ENCODE measurements at regions not wholly inside any gene's neighbourhood (a gene's known extent, or its start where the extent isn't known, plus 50 kb on each side); places are given as distances from the start of the nearest gene placed in this dataset.

- DNase-seq (ENCODE audit: low read depth), result no peak
These were observed 186.3 kb upstream of the GSE1 start for GRCh38 chr16:85426806-85427205.

GRCh38 chr16:85428168-85428898 is 184.8 kb upstream of the GSE1 start:
- DNase-seq (ENCODE audit: low read depth), result no peak

- DNase-seq (ENCODE audit: low read depth), result no peak
These were observed 184.0 kb upstream of the GSE1 start for GRCh38 chr16:85428899-85429775.

- DNase-seq (ENCODE audit: low read depth), result no peak
These were observed 183.2 kb upstream of the GSE1 start for GRCh38 chr16:85429776-85430522.

- DNase-seq (ENCODE audit: low read depth), result no peak
These were observed 182.3 kb upstream of the GSE1 start for GRCh38 chr16:85430523-85431421.

- no peak for DNase-seq (ENCODE audit: low read depth)
These were observed 181.5 kb upstream of the GSE1 start for GRCh38 chr16:85431431-85432124.

- DNase-seq (ENCODE audit: low read depth), result no peak
These were observed 180.5 kb upstream of the GSE1 start for GRCh38 chr16:85432606-85433005.

GRCh38 chr16:85433477-85433876 is 179.6 kb upstream of the GSE1 start:
- no peak for DNase-seq (ENCODE audit: low read depth)

GRCh38 chr16:85435286-85435685 is 177.8 kb upstream of the GSE1 start:
- no peak for DNase-seq (ENCODE audit: low read depth)

- DNase-seq (ENCODE audit: low read depth), result no peak
These were observed 177.4 kb upstream of the GSE1 start for GRCh38 chr16:85435700-85436099.

- DNase-seq (ENCODE audit: low read depth), result no peak
These were observed 176.9 kb upstream of the GSE1 start for GRCh38 chr16:85436207-85436606.

- DNase-seq (ENCODE audit: low read depth), result no peak
These were observed 176.4 kb upstream of the GSE1 start for GRCh38 chr16:85436636-85437165.

- no peak for DNase-seq (ENCODE audit: low read depth)
These were observed 175.7 kb upstream of the GSE1 start for GRCh38 chr16:85437166-85438052.

- DNase-seq (ENCODE audit: low read depth), result no peak
These were observed 174.0 kb upstream of the GSE1 start for GRCh38 chr16:85438981-85439685.

GRCh38 chr16:85440744-85441143 is 172.4 kb upstream of the GSE1 start:
- DNase-seq (ENCODE audit: low read depth), result no peak

- DNase-seq (ENCODE audit: low read depth), result no peak
These were observed 171.8 kb upstream of the GSE1 start for GRCh38 chr16:85441189-85441889.

GRCh38 chr16:85441890-85442670 is 171.0 kb upstream of the GSE1 start:
- DNase-seq (ENCODE audit: low read depth), result no peak

- DNase-seq (ENCODE audit: low read depth), result no peak
These were observed 170.0 kb upstream of the GSE1 start for GRCh38 chr16:85443116-85443515.
